GM21619 (cell line): ENCODE measurements at regions not wholly inside any gene's neighbourhood (a gene's known extent, or its start where the extent isn't known, plus 50 kb on each side); places are given as distances from the start of the nearest gene placed in this dataset.
"Not testable (repeated sequence)": the region's sequence is repeated elsewhere in the genome, so short reads cannot be mapped to it uniquely, and the experiment has no call there.

ENCODE experiments used
- ATAC-seq: cut with Tn5 transposase; IDR thresholded peaks from one replicate; pipeline ENCODE4 v1.9.1; 2021; ENCODE audit not compliant: unreplicated experiment

- ATAC-seq: no peak
Measured at GRCh38 chr16:75836347-75837010, 110.2 kb upstream of the CPHXL start.

GRCh38 chr16:75837264-75837663 is 111.0 kb upstream of the CPHXL start:
- no peak for ATAC-seq

GRCh38 chr16:75837681-75838080 is 111.4 kb upstream of the CPHXL start:
- ATAC-seq: no peak

- no peak for ATAC-seq
Measured at GRCh38 chr16:75841517-75841916, 115.2 kb upstream of the CPHXL start.

- ATAC-seq: no peak
Measured at GRCh38 chr16:75847172-75847571, 120.9 kb upstream of the CPHXL start.

- no peak for ATAC-seq
Measured at GRCh38 chr16:75854152-75854551, 127.9 kb upstream of the CPHXL start.

- ATAC-seq: no peak
Measured at GRCh38 chr16:75860326-75861053, 134.2 kb upstream of the CPHXL start.

GRCh38 chr16:75861311-75862097 is 135.2 kb upstream of the CPHXL start:
- ATAC-seq: no peak

GRCh38 chr16:75862098-75862386 is 135.8 kb upstream of the CPHXL start:
- no peak for ATAC-seq

GRCh38 chr16:75864243-75864642 is 138.0 kb upstream of the CPHXL start:
- ATAC-seq: no peak

- no peak for ATAC-seq
Measured at GRCh38 chr16:75865736-75866135, 139.4 kb upstream of the CPHXL start.

- ATAC-seq: no peak
Measured at GRCh38 chr16:75868636-75869632, 142.6 kb upstream of the CPHXL start.

- not testable (repeated sequence) for ATAC-seq
Measured at GRCh38 chr16:75881280-75881679, 155.0 kb upstream of the CPHXL start.

GRCh38 chr16:75899163-75899562 is 172.9 kb upstream of the CPHXL start:
- no peak for ATAC-seq

GRCh38 chr16:75908331-75909117 is 182.2 kb upstream of the CPHXL start:
- ATAC-seq: no peak

- no peak for ATAC-seq
Measured at GRCh38 chr16:75909746-75910145, 183.5 kb upstream of the CPHXL start.

GRCh38 chr16:75911896-75912295 is 185.6 kb upstream of the CPHXL start:
- ATAC-seq: no peak

GRCh38 chr16:75913958-75914357 is 187.7 kb upstream of the CPHXL start:
- ATAC-seq: no peak

- no peak for ATAC-seq
Measured at GRCh38 chr16:75916451-75916850, 190.2 kb upstream of the CPHXL start.

GRCh38 chr16:75918109-75918508 is 191.8 kb upstream of the CPHXL start:
- no peak for ATAC-seq
